ENCODE measurements at regions not wholly inside any gene's neighbourhood (a gene's known extent, or its start where the extent isn't known, plus 50 kb on each side); places are given as distances from the start of the nearest gene placed in this dataset.

DNA sequence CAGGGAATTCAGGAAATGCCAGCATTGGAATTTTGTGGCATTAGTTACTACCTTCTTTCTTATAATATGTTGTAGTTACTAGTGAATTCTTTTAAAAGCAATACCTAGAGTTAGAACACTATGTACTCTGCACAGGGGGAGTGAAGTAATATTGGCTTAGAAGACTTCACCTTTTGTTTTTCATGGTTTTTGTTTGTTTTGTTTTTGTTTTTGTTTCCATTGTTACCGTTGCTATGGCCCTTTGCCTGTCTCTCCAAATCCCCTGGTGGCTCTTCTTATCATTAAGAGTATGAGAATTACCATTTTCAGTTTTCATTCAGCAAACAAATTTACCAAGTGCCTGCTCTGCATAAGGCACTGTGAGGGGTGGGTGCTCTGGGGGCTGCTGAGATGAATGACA is 160.1 kb downstream of the HAUS1 start:
- TF ChIP-seq, protein P1, sequence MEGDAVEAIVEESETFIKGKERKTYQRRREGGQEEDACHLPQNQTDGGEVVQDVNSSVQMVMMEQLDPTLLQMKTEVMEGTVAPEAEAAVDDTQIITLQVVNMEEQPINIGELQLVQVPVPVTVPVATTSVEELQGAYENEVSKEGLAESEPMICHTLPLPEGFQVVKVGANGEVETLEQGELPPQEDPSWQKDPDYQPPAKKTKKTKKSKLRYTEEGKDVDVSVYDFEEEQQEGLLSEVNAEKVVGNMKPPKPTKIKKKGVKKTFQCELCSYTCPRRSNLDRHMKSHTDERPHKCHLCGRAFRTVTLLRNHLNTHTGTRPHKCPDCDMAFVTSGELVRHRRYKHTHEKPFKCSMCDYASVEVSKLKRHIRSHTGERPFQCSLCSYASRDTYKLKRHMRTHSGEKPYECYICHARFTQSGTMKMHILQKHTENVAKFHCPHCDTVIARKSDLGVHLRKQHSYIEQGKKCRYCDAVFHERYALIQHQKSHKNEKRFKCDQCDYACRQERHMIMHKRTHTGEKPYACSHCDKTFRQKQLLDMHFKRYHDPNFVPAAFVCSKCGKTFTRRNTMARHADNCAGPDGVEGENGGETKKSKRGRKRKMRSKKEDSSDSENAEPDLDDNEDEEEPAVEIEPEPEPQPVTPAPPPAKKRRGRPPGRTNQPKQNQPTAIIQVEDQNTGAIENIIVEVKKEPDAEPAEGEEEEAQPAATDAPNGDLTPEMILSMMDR (conservative IDR thresholded peaks at IDR 0.05; ENCODE audit: low read depth, low read length) = no peak
- TF ChIP-seq EZH2 (IDR thresholded peaks at IDR 0.05; ENCODE audit: low read length, unreplicated experiment) = no peak
- no peak for TF ChIP-seq EZH2phosphoT487 (IDR thresholded peaks at IDR 0.05; ENCODE audit: borderline replicate concordance, low read length)
